ENCODE measurements at regions not wholly inside any gene's neighbourhood (a gene's known extent, or its start where the extent isn't known, plus 50 kb on each side); places are given as distances from the start of the nearest gene placed in this dataset.
"Not testable (repeated sequence)": the region's sequence is repeated elsewhere in the genome, so short reads cannot be mapped to it uniquely, and the experiment has no call there.

DNA sequence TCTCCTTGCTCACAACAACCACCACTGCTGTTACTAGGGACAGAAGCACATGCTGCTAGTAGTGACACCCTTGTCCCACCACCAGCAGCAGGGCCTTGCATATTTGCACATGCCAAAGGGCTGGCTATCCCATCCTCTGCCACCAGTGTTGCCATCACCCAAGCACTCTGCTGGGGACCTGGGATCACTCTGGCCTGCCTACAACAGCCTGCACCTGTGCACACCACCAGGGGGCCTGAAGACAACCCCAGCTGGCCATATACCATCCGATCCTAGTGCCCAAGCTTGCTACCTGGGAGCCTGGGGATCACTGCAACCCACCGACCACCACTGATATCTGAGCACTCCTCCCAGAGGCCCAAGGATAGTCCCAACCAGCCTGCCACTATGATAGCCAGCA lies 99.9 kb upstream of the FANCL start:
- H3K4me1 ChIP-seq (ENCODE audit: control insufficient read depth, low read depth, low read length), result no peaks in the 10 kb centered on the region
- no peaks in the 10 kb centered on the region for H3K27me3 ChIP-seq (ENCODE audit: control insufficient read depth, insufficient read depth, low read length)
- H3K9ac ChIP-seq (ENCODE audit: low read length), result no peak overlapping the region
- H3K36me3 ChIP-seq (ENCODE audit: control insufficient read depth, low read depth, low read length), result no peaks in the 10 kb centered on the region
- no peak overlapping the region for H3K27ac ChIP-seq (ENCODE audit: low read length)
- no peak overlapping the region for H3K4me3 ChIP-seq (ENCODE audit: low read length)
- H3K9me3 ChIP-seq (ENCODE audit: control insufficient read depth, low read depth, low read length), result no peaks in the 10 kb centered on the region

- Histone ChIP-seq H3K27ac (ENCODE audit: low read length) (no peak overlapping the region), H3K4me3 (ENCODE audit: low read length) (no peak overlapping the region), H3K4me1 (ENCODE audit: control insufficient read depth, low read depth, low read length) (no peaks in the 10 kb centered on the region), H3K9ac (ENCODE audit: low read length) (no peak overlapping the region), H3K27me3 (ENCODE audit: control insufficient read depth, insufficient read depth, low read length) (no peaks in the 10 kb centered on the region), H3K9me3 (ENCODE audit: control insufficient read depth, low read depth, low read length) (no peaks in the 10 kb centered on the region), H3K36me3 (ENCODE audit: control insufficient read depth, low read depth, low read length) (no peaks in the 10 kb centered on the region)
These were observed 98.6 kb upstream of the FANCL start for GRCh38 chr2:58339548-58340243.

- Histone ChIP-seq H3K4me1 (ENCODE audit: control insufficient read depth, low read depth, low read length) (no peaks in the 10 kb centered on the region), H3K36me3 (ENCODE audit: control insufficient read depth, low read depth, low read length) (no peaks in the 10 kb centered on the region), H3K27ac (ENCODE audit: low read length) (no peak overlapping the region), H3K27me3 (ENCODE audit: control insufficient read depth, insufficient read depth, low read length) (no peaks in the 10 kb centered on the region), H3K9ac (ENCODE audit: low read length) (no peak overlapping the region), H3K9me3 (ENCODE audit: control insufficient read depth, low read depth, low read length) (no peaks in the 10 kb centered on the region), H3K4me3 (ENCODE audit: low read length) (no peak overlapping the region)
These were observed 95.3 kb upstream of the FANCL start for GRCh38 chr2:58336416-58336815.

DNA sequence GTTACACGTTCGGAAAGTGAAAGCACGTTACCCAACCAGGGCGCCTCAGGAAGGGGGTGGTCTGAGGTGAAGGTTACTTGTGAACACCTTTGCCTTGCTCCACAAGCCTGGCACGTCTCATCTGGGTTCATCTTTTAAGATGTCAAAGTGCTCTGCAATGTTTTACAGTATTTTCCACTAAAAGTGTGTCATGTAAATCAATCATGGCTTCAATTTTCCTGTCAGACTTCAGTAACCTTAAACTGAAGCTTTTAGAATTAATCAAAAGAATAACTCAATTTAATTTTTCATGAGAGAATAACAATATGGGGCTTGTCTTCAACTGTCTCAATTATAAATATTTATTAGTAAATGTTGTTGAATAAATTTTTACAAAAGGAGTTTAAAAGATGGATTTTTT lies 93.3 kb upstream of the FANCL start:
- no peaks in the 10 kb centered on the region for H3K36me3 ChIP-seq (ENCODE audit: control insufficient read depth, low read depth, low read length)
- H3K9ac ChIP-seq (ENCODE audit: low read length), result no peak overlapping the region
- no peak overlapping the region for H3K27ac ChIP-seq (ENCODE audit: low read length)
- H3K27me3 ChIP-seq (ENCODE audit: control insufficient read depth, insufficient read depth, low read length), result no peaks in the 10 kb centered on the region
- no peaks in the 10 kb centered on the region for H3K9me3 ChIP-seq (ENCODE audit: control insufficient read depth, low read depth, low read length)
- no peaks in the 10 kb centered on the region for H3K4me1 ChIP-seq (ENCODE audit: control insufficient read depth, low read depth, low read length)
- H3K4me3 ChIP-seq (ENCODE audit: low read length), result no peak overlapping the region

GRCh38 chr2:58325296-58325895 lies 84.3 kb upstream of the FANCL start:
- not testable (repeated sequence) for H3K9me3 ChIP-seq (ENCODE audit: control insufficient read depth, low read depth, low read length); H3K27ac ChIP-seq (ENCODE audit: low read length); H3K27me3 ChIP-seq (ENCODE audit: control insufficient read depth, insufficient read depth, low read length); H3K9ac ChIP-seq (ENCODE audit: low read length); H3K36me3 ChIP-seq (ENCODE audit: control insufficient read depth, low read depth, low read length); H3K4me3 ChIP-seq (ENCODE audit: low read length); H3K4me1 ChIP-seq (ENCODE audit: control insufficient read depth, low read depth, low read length)

GRCh38 chr2:58319481-58319880 lies 78.4 kb upstream of the FANCL start:
- Histone ChIP-seq H3K9me3 (ENCODE audit: control insufficient read depth, low read depth, low read length) (no peaks in the 10 kb centered on the region), H3K9ac (ENCODE audit: low read length) (no peak overlapping the region), H3K27ac (ENCODE audit: low read length) (no peak overlapping the region), H3K27me3 (ENCODE audit: control insufficient read depth, insufficient read depth, low read length) (no peaks in the 10 kb centered on the region), H3K4me3 (ENCODE audit: low read length) (no peak overlapping the region), H3K4me1 (ENCODE audit: control insufficient read depth, low read depth, low read length) (peaks cover 7% of the 10 kb centered on the region), H3K36me3 (ENCODE audit: control insufficient read depth, low read depth, low read length) (no peaks in the 10 kb centered on the region)

GRCh38 chr2:58318949-58319348 lies 77.8 kb upstream of the FANCL start:
- H3K4me3 ChIP-seq (ENCODE audit: low read length); H3K27me3 ChIP-seq (ENCODE audit: control insufficient read depth, insufficient read depth, low read length); H3K27ac ChIP-seq (ENCODE audit: low read length): not testable (repeated sequence)

GRCh38 chr2:58313926-58314325 lies 72.8 kb upstream of the FANCL start:
- H3K9me3 ChIP-seq (ENCODE audit: control insufficient read depth, low read depth, low read length), result no peaks in the 10 kb centered on the region
- H3K27ac ChIP-seq (ENCODE audit: low read length), result no peak overlapping the region
- H3K36me3 ChIP-seq (ENCODE audit: control insufficient read depth, low read depth, low read length), result no peaks in the 10 kb centered on the region
- H3K9ac ChIP-seq (ENCODE audit: low read length), result no peak overlapping the region
- no peaks in the 10 kb centered on the region for H3K4me1 ChIP-seq (ENCODE audit: control insufficient read depth, low read depth, low read length)
- no peaks in the 10 kb centered on the region for H3K27me3 ChIP-seq (ENCODE audit: control insufficient read depth, insufficient read depth, low read length)
- no peak overlapping the region for H3K4me3 ChIP-seq (ENCODE audit: low read length)

More at GRCh38 chr2:58318949-58319348, 77.8 kb upstream of the FANCL start:
- not testable (repeated sequence) for H3K4me1 ChIP-seq (ENCODE audit: control insufficient read depth, low read depth, low read length); H3K9ac ChIP-seq (ENCODE audit: low read length); H3K9me3 ChIP-seq (ENCODE audit: control insufficient read depth, low read depth, low read length); H3K36me3 ChIP-seq (ENCODE audit: control insufficient read depth, low read depth, low read length)

- Histone ChIP-seq H3K9me3 (ENCODE audit: control insufficient read depth, low read depth, low read length) (no peaks in the 10 kb centered on the region), H3K36me3 (ENCODE audit: control insufficient read depth, low read depth, low read length) (no peaks in the 10 kb centered on the region), H3K4me3 (ENCODE audit: low read length) (no peak overlapping the region), H3K27me3 (ENCODE audit: control insufficient read depth, insufficient read depth, low read length) (no peaks in the 10 kb centered on the region), H3K9ac (ENCODE audit: low read length) (no peak overlapping the region), H3K4me1 (ENCODE audit: control insufficient read depth, low read depth, low read length) (no peaks in the 10 kb centered on the region), H3K27ac (ENCODE audit: low read length) (no peak overlapping the region)
These were observed 67.3 kb upstream of the FANCL start for GRCh38 chr2:58308435-58308834.

DNA sequence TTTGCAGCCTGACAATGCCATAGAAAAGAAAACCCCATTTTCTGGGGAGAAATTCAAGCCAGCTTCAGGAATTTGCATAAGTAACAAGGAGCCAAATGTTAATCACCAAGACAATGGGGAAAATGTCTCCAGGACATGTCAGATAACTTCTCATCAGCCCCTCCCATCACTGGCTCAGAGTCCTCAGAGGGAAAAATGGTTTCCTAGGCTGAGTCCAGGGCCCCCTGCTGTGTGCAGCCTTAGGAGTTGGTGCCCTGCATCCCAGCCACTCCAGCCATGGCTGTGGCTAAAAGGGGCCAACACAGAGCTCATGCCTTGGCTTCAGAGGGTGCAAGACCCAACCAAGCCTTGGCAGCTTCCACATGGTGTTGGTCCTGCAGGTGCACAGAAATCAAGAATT lies 63.7 kb upstream of the FANCL start:
- Histone ChIP-seq H3K9me3 (ENCODE audit: control insufficient read depth, low read depth, low read length) (no peaks in the 10 kb centered on the region), H3K36me3 (ENCODE audit: control insufficient read depth, low read depth, low read length) (no peaks in the 10 kb centered on the region), H3K27ac (ENCODE audit: low read length) (no peak overlapping the region), H3K4me3 (ENCODE audit: low read length) (no peak overlapping the region), H3K4me1 (ENCODE audit: control insufficient read depth, low read depth, low read length) (no peaks in the 10 kb centered on the region), H3K9ac (ENCODE audit: low read length) (no peak overlapping the region), H3K27me3 (ENCODE audit: control insufficient read depth, insufficient read depth, low read length) (no peaks in the 10 kb centered on the region)

DNA sequence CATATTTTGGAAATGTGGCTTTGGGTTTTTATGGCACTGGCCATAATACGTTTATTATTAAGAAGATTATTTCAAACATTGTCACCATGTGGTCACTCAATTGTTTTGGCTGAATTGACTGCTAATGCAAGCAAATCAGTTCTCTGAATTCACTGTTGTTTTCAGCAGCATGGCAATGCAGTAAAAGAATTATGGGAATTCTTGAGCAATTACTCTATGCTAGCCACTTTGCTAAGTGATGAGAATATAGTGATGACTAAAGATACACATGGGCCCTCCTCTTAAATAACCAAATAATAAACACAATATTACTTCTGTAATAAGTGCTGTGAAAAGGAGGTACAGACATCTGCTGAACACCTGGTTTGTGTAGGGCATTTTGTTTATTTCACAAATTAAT lies 58.0 kb upstream of the FANCL start:
- Histone ChIP-seq H3K4me3 (ENCODE audit: low read length) (no peak overlapping the region), H3K27me3 (ENCODE audit: control insufficient read depth, insufficient read depth, low read length) (no peaks in the 10 kb centered on the region), H3K9ac (ENCODE audit: low read length) (no peak overlapping the region), H3K4me1 (ENCODE audit: control insufficient read depth, low read depth, low read length) (no peaks in the 10 kb centered on the region), H3K27ac (ENCODE audit: low read length) (no peak overlapping the region), H3K9me3 (ENCODE audit: control insufficient read depth, low read depth, low read length) (no peaks in the 10 kb centered on the region), H3K36me3 (ENCODE audit: control insufficient read depth, low read depth, low read length) (no peaks in the 10 kb centered on the region)

- no peak overlapping the region for H3K9ac ChIP-seq (ENCODE audit: low read length)
- H3K27ac ChIP-seq (ENCODE audit: low read length), result no peak overlapping the region
- no peaks in the 10 kb centered on the region for H3K36me3 ChIP-seq (ENCODE audit: control insufficient read depth, low read depth, low read length)
- H3K4me3 ChIP-seq (ENCODE audit: low read length), result no peak overlapping the region
- no peaks in the 10 kb centered on the region for H3K9me3 ChIP-seq (ENCODE audit: control insufficient read depth, low read depth, low read length)
- H3K4me1 ChIP-seq (ENCODE audit: control insufficient read depth, low read depth, low read length), result no peaks in the 10 kb centered on the region
- H3K27me3 ChIP-seq (ENCODE audit: control insufficient read depth, insufficient read depth, low read length), result no peaks in the 10 kb centered on the region
These were observed 51.9 kb upstream of the FANCL start for GRCh38 chr2:58293056-58293455.

Measured in iPS-18a (cell line).